ENCODE measurements at regions not wholly inside any gene's neighbourhood (a gene's known extent, or its start where the extent isn't known, plus 50 kb on each side); places are given as distances from the start of the nearest gene placed in this dataset.

- no peak overlapping the region for H3K4me3 ChIP-seq (ENCODE audit: low read depth, low read length)
- no peak for TF ChIP-seq CTCF (IDR thresholded peaks at IDR 0.05; ENCODE audit: borderline replicate concordance, insufficient read depth, low read depth, low read length)
These were observed 443.9 kb downstream of the FGF9 start for GRCh38 chr13:22114630-22115311.

- no peak for TF ChIP-seq CTCF (IDR thresholded peaks at IDR 0.05; ENCODE audit: borderline replicate concordance, insufficient read depth, low read depth, low read length)
- no peak overlapping the region for H3K4me3 ChIP-seq (ENCODE audit: low read depth, low read length)
These were observed 447.3 kb downstream of the FGF9 start for GRCh38 chr13:22118158-22118557.

- no peak overlapping the region for H3K4me3 ChIP-seq (ENCODE audit: low read depth, low read length)
- TF ChIP-seq CTCF (IDR thresholded peaks at IDR 0.05; ENCODE audit: borderline replicate concordance, insufficient read depth, low read depth, low read length), result no peak
These were observed 449.8 kb downstream of the FGF9 start for GRCh38 chr13:22120646-22121045.

- TF ChIP-seq CTCF (IDR thresholded peaks at IDR 0.05; ENCODE audit: borderline replicate concordance, insufficient read depth, low read depth, low read length), result no peak
- no peak overlapping the region for H3K4me3 ChIP-seq (ENCODE audit: low read depth, low read length)
These were observed 450.4 kb downstream of the FGF9 start for GRCh38 chr13:22121146-22121739.

- H3K4me3 ChIP-seq (ENCODE audit: low read depth, low read length), result no peak overlapping the region
- TF ChIP-seq CTCF (IDR thresholded peaks at IDR 0.05; ENCODE audit: borderline replicate concordance, insufficient read depth, low read depth, low read length), result no peak
These were observed 455.7 kb downstream of the FGF9 start for GRCh38 chr13:22126433-22127021.

GRCh38 chr13:22127277-22128164, 456.6 kb downstream of the FGF9 start:
- H3K4me3 ChIP-seq (ENCODE audit: low read depth, low read length), result no peak overlapping the region
- no peak for TF ChIP-seq CTCF (IDR thresholded peaks at IDR 0.05; ENCODE audit: borderline replicate concordance, insufficient read depth, low read depth, low read length)

Measured in GM12875 (cell line).